ENCODE measurements at regions not wholly inside any gene's neighbourhood (a gene's known extent, or its start where the extent isn't known, plus 50 kb on each side); places are given as distances from the start of the nearest gene placed in this dataset.

DNA sequence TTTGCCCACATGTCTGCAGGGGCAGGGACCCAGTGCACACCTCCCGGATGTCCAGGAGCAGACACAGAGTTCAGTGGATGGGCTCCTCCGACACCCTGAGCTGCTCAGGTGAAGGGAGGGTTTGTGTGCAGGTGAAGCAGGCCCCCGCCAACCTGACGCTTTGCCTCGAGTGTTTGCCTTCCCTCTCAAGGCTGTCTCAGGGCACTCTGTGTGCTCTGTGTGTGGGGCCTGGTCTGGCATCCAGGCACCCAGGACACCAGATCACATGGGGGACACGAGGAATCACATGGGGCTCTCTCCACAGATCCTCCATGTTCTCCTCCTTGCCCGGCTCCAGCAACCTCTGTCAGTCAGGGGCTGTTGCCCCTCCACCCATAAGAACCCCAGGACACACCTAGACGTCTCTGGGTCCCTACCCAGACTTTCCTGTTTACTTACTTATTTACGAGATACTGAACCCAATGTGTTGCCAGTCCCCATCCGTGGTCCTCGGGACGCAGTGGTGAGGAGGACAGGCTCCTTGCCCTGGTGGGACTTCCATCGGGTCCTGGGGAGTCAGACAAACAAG lies 99.5 kb downstream of the HTR5A start:
- intact Hi-C loops (cut with DNase I, micrococcal nuclease): no loop called here
- Histone ChIP-seq H3K36me3 (ENCODE audit: low read depth) (no peaks in the 10 kb centered on the region), H3K4me3 (no peak overlapping the region), H3K4me1 (ENCODE audit: low read depth) (no peaks in the 10 kb centered on the region), H3K9me3 (no peaks in the 10 kb centered on the region)
- TF ChIP-seq, protein P1, sequence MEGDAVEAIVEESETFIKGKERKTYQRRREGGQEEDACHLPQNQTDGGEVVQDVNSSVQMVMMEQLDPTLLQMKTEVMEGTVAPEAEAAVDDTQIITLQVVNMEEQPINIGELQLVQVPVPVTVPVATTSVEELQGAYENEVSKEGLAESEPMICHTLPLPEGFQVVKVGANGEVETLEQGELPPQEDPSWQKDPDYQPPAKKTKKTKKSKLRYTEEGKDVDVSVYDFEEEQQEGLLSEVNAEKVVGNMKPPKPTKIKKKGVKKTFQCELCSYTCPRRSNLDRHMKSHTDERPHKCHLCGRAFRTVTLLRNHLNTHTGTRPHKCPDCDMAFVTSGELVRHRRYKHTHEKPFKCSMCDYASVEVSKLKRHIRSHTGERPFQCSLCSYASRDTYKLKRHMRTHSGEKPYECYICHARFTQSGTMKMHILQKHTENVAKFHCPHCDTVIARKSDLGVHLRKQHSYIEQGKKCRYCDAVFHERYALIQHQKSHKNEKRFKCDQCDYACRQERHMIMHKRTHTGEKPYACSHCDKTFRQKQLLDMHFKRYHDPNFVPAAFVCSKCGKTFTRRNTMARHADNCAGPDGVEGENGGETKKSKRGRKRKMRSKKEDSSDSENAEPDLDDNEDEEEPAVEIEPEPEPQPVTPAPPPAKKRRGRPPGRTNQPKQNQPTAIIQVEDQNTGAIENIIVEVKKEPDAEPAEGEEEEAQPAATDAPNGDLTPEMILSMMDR (IDR thresholded peaks at IDR 0.05): no peak
- DNase-seq: no peak
- ATAC-seq: no peak

DNA sequence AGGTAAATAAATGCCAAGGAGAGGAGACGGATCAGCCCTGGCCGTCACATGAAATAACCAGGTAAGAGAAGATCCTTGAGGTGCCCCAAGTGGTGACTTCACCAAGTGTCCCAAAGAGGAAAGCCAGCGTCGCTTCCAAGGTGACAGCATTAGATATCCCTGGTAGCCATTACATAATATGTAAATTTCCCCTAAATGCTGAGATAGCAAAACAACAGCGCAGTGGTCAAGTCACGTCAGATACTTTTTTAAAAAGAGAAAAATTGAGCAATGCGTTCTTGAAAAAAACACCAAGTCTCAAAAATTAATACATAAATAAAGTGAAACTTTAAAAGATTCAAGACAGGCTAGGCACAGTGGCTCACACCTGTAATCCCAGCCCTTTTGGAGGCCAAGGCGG lies 100.2 kb downstream of the HTR5A start:
- no peaks in the 10 kb centered on the region for H3K9me3 ChIP-seq
- TF ChIP-seq, protein P1 (IDR thresholded peaks at IDR 0.05): no peak
- intact Hi-C loops (cut with DNase I, micrococcal nuclease): no loop called here
- no peak for ATAC-seq
- no peaks in the 10 kb centered on the region for H3K36me3 ChIP-seq (ENCODE audit: low read depth)
- H3K4me3 ChIP-seq: no peak overlapping the region
- H3K4me1 ChIP-seq (ENCODE audit: low read depth): no peaks in the 10 kb centered on the region
- no peak for DNase-seq

DNA sequence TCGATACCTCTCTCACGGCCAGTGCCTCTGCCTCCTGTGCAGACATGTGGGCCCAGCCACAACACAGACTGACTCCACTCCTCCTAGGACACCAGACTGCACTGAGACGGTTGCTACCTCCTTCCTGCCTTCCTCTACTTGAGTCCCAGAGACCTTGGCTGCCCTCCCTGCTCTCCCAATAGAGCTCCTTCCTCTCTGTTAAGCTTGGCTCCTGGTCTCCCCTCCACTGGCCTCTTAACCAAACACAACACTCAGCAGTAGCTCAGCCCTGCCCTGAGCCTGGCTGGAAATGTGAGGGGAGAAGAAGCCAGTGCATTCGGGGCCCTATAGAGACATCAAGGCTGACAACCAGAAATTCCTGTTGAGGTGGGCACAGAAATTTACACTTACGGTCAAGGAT lies 102.0 kb downstream of the HTR5A start:
- no peak for ATAC-seq
- TF ChIP-seq, protein P1 (IDR thresholded peaks at IDR 0.05): no peak
- H3K36me3 ChIP-seq (ENCODE audit: low read depth): no peaks in the 10 kb centered on the region
- intact Hi-C loops (cut with DNase I, micrococcal nuclease): no loop called here
- no peak overlapping the region for H3K4me3 ChIP-seq
- H3K4me1 ChIP-seq (ENCODE audit: low read depth): no peaks in the 10 kb centered on the region
- no peaks in the 10 kb centered on the region for H3K9me3 ChIP-seq
- no peak for DNase-seq

DNA sequence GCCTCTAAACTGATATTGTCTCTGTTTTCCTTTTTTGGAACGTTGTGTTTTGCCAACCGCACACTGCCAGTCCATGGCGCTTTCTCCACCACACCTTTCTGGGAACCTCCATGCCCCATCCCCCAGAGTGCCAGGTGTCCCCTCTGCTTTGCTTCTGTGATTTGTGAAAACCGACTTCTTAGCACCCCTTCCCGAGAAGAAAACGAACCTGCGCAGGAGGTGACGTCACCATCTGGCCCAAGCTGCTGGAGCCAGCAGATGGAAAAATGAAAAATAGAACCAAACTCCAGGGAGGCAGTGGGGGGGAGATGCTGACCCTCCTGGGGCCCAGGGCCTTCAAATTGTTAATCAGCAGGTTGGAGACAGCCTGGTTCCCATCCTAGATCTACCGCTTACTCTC lies 103.8 kb downstream of the HTR5A start:
- Histone ChIP-seq H3K4me1 (ENCODE audit: low read depth) (no peaks in the 10 kb centered on the region), H3K9me3 (no peaks in the 10 kb centered on the region), H3K4me3 (no peak overlapping the region), H3K36me3 (ENCODE audit: low read depth) (no peaks in the 10 kb centered on the region)
- TF ChIP-seq, protein P1 (IDR thresholded peaks at IDR 0.05): no peak
- DNase-seq: no peak
- ATAC-seq: no peak
- intact Hi-C loops (cut with DNase I, micrococcal nuclease): no loop called here

DNA sequence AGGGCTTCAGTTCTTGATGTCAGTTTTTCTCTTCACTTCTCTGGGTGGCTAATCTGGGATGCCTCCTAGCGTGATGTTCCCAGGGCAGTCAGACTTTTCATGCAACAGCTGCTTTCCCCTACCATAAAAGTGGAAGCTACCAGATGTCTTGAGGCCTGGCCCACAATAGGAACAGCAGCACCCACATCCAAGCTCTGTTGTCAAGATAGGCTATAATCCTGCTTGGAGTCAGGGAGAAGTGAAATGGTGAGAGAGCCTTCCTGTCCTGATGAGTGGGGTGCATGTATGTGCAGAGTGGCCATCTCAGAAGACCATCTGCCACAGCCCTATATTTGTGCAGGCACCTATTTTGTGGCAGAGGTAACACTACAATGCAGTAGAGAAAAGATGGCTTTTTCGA lies 108.0 kb downstream of the HTR5A start:
- TF ChIP-seq, protein P1 (IDR thresholded peaks at IDR 0.05): no peak
- DNase-seq (no peak), ATAC-seq (no peak)
- H3K9me3 ChIP-seq: no peaks in the 10 kb centered on the region
- H3K36me3 ChIP-seq (ENCODE audit: low read depth): no peaks in the 10 kb centered on the region
- no peak overlapping the region for H3K4me3 ChIP-seq
- no peaks in the 10 kb centered on the region for H3K4me1 ChIP-seq (ENCODE audit: low read depth)
- intact Hi-C loops (cut with DNase I, micrococcal nuclease): no loop called here

DNA sequence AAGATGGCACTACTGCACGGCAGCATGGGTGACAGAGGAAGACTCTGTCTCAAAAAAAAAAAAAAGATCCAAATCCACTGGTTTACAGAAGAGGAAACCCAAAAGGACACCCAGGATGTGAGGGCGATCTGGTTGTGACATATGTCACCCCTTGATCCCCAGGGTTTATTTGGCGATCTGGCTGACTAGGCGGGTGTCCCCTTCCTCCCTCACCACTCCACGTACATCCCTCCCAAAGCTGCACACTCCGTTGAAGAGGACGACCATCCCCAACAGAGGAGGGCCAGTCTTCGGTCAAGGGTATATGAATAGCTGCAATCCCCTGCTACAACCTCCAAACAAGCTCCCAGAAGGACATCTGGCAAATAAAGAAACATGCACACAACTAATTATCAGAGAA lies 111.6 kb downstream of the HTR5A start:
- Histone ChIP-seq H3K9me3 (peaks cover 27% of the 10 kb centered on the region), H3K36me3 (ENCODE audit: low read depth) (no peaks in the 10 kb centered on the region), H3K4me3 (no peak overlapping the region), H3K4me1 (ENCODE audit: low read depth) (no peaks in the 10 kb centered on the region)
- TF ChIP-seq, protein P1 (IDR thresholded peaks at IDR 0.05): no peak
- DNase-seq: no peak
- intact Hi-C loops (cut with DNase I, micrococcal nuclease): no loop called here
- no peak for ATAC-seq
